Fibroblast of villous mesenchyme (primary cell): ENCODE measurements at regions not wholly inside any gene's neighbourhood (a gene's known extent, or its start where the extent isn't known, plus 50 kb on each side); places are given as distances from the start of the nearest gene placed in this dataset.

Source experiments
- DNase-seq: peaks from one replicate; pipeline ENCODE4 v3.0.0-alpha.2; 2010; ENCODE audit warnings: low read depth
- H3K4me3 ChIP-seq: 2 replicates; pipeline ENCODE4 v1.5.1; 2011; ENCODE audit warnings: low read depth, mild to moderate bottlenecking, low read length
- CTCF ChIP-seq: IDR thresholded peaks from 2 replicates; pipeline ENCODE4 v1.5.1; 2012; ENCODE audit warnings: low read depth, mild to moderate bottlenecking, low read length; ENCODE audit not compliant: insufficient read depth

GRCh38 chr2:4246364-4247131, 543.2 kb downstream of the DCDC2C start:
- no peak for DNase-seq
- H3K4me3 ChIP-seq, result no peak overlapping the region
- TF ChIP-seq CTCF, result no peak

- no peak for TF ChIP-seq CTCF
- DNase-seq, result no peak
- H3K4me3 ChIP-seq, result no peak overlapping the region
Observed at GRCh38 chr2:4247791-4248190, 544.4 kb downstream of the DCDC2C start.

- TF ChIP-seq CTCF, result no peak
- H3K4me3 ChIP-seq, result no peak overlapping the region
- no peak for DNase-seq
Observed at GRCh38 chr2:4255491-4255890, 552.1 kb downstream of the DCDC2C start.

GRCh38 chr2:4256351-4256750, 553.0 kb downstream of the DCDC2C start:
- no peak for DNase-seq
- TF ChIP-seq CTCF, result no peak
- H3K4me3 ChIP-seq, result no peak overlapping the region

GRCh38 chr2:4258563-4258962, 555.2 kb downstream of the DCDC2C start:
- H3K4me3 ChIP-seq, result no peak overlapping the region
- TF ChIP-seq CTCF, result no peak
- no peak for DNase-seq

GRCh38 chr2:4265936-4266335, 562.6 kb downstream of the DCDC2C start:
- no peak for DNase-seq
- H3K4me3 ChIP-seq, result no peak overlapping the region
- TF ChIP-seq CTCF, result no peak

GRCh38 chr2:4269885-4270284, 566.5 kb downstream of the DCDC2C start:
- no peak for TF ChIP-seq CTCF
- no peak for DNase-seq
- H3K4me3 ChIP-seq, result no peak overlapping the region
